ENCODE measurements at regions not wholly inside any gene's neighbourhood (a gene's known extent, or its start where the extent isn't known, plus 50 kb on each side); places are given as distances from the start of the nearest gene placed in this dataset.

DNA sequence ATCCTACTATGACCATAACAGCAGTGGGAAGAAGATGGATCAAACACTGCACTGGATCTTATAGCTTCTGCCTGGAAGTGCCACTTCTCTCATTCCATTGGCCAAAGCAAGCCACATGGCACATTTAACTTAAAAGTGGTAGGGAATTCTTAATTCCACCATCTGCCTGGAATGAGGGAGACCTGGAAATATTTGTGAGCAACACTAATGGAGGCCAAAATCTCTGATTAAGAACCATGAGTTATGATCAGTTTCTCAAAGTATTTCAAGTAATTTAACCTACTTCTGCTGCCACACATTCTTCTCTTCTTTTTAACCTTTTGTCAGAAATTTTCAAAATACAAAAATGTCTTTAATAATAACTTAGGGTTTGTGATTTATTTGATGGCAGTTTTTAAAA, 154.0 kb upstream of the C1orf87 start:
- TF ChIP-seq, protein P1, sequence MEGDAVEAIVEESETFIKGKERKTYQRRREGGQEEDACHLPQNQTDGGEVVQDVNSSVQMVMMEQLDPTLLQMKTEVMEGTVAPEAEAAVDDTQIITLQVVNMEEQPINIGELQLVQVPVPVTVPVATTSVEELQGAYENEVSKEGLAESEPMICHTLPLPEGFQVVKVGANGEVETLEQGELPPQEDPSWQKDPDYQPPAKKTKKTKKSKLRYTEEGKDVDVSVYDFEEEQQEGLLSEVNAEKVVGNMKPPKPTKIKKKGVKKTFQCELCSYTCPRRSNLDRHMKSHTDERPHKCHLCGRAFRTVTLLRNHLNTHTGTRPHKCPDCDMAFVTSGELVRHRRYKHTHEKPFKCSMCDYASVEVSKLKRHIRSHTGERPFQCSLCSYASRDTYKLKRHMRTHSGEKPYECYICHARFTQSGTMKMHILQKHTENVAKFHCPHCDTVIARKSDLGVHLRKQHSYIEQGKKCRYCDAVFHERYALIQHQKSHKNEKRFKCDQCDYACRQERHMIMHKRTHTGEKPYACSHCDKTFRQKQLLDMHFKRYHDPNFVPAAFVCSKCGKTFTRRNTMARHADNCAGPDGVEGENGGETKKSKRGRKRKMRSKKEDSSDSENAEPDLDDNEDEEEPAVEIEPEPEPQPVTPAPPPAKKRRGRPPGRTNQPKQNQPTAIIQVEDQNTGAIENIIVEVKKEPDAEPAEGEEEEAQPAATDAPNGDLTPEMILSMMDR (IDR thresholded peaks at IDR 0.05; ENCODE audit: insufficient read depth, low read length, poor library complexity, severe bottlenecking), result no peak
- no peak for TF ChIP-seq EZH2phosphoT487 (conservative IDR thresholded peaks at IDR 0.05; ENCODE audit: low read length)

Measured in SU-DHL-6 (cell line).